ENCODE measurements at regions not wholly inside any gene's neighbourhood (a gene's known extent, or its start where the extent isn't known, plus 50 kb on each side); places are given as distances from the start of the nearest gene placed in this dataset.
"Not testable (repeated sequence)": the region's sequence is repeated elsewhere in the genome, so short reads cannot be mapped to it uniquely, and the experiment has no call there.

DNA sequence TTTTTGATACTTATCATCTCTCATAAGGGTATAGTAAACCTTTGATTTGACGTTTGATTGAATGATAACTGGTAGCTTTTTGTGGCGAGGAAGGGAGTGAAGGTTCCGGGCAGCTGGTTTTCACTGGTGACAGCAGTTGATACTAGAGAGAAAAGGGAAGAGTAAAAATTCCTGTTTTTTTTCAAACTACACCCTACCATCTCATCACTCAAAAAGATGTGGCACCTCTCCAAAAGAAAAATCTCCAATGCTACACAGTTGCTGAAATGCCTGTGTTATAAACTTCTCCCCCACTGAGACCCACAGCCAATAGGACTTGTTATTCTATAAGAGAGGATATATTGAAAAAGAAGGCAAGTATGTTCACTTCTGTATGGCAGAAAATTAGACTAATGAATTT, 154.0 kb downstream of the MAIP1 start:
- Mint-ChIP-seq H3K4me3 (no peak overlapping the region), H3K9me3 (no peaks in the 10 kb centered on the region), H3K36me3 (ENCODE audit: low read depth) (no peaks in the 10 kb centered on the region), H3K27ac (no peak overlapping the region), H3K27me3 (peaks cover 25% of the 10 kb centered on the region), H3K4me1 (ENCODE audit: low read depth) (no peaks in the 10 kb centered on the region)
- Histone ChIP-seq H3K27ac (ENCODE audit: low read depth in 1 of 2, low read length in 2 of 2) (no peak overlapping the region), H3K4me3 (ENCODE audit: low read length) (no peak overlapping the region), H3K36me3 (ENCODE audit: insufficient read depth, low read length) (no peaks in the 10 kb centered on the region), H3K27me3 (ENCODE audit: control insufficient read depth in 1 of 2, insufficient read depth in 2 of 2, low read length in 2 of 2) (peaks cover 0 to 2% of the 10 kb centered on the region in 2 experiments), H3K4me1 (ENCODE audit: insufficient read depth, low read length) (no peaks in the 10 kb centered on the region), H3K9me3 (ENCODE audit: control insufficient read depth in 1 of 2, insufficient read depth in 1 of 2, low read length in 2 of 2) (no peaks in the 10 kb centered on the region)
- ChIA-PET POLR2A (no interaction called here), CTCF (no interaction called here)
- no peak for ATAC-seq (ENCODE audit: poor library complexity)
- DNase-seq = no peak
- intact Hi-C loops (cut with DNase I, micrococcal nuclease) = no loop called here
- TF ChIP-seq, protein P1, sequence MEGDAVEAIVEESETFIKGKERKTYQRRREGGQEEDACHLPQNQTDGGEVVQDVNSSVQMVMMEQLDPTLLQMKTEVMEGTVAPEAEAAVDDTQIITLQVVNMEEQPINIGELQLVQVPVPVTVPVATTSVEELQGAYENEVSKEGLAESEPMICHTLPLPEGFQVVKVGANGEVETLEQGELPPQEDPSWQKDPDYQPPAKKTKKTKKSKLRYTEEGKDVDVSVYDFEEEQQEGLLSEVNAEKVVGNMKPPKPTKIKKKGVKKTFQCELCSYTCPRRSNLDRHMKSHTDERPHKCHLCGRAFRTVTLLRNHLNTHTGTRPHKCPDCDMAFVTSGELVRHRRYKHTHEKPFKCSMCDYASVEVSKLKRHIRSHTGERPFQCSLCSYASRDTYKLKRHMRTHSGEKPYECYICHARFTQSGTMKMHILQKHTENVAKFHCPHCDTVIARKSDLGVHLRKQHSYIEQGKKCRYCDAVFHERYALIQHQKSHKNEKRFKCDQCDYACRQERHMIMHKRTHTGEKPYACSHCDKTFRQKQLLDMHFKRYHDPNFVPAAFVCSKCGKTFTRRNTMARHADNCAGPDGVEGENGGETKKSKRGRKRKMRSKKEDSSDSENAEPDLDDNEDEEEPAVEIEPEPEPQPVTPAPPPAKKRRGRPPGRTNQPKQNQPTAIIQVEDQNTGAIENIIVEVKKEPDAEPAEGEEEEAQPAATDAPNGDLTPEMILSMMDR (IDR thresholded peaks at IDR 0.05) = no peak

DNA sequence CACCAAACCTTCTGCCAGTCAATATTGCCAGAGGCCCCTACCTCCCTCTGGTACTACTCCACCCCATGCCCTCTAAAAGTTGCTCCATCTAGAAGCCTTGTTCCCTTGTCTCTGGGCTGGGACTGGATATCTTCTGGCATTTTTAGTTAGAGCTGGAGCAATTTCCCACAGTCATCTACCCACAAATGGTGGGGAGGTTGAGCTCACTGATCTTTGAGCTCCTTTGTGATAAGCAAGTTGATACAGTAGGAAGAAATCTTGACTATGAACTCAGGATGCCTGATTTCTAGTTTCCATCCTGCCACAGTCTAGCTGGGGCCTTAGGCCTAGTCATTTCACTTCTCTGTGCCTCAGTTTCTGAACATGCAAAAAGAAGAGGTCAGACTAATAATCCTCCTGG, 155.0 kb downstream of the MAIP1 start:
- Mint-ChIP-seq H3K27me3 (peaks cover 21% of the 10 kb centered on the region), H3K36me3 (ENCODE audit: low read depth) (no peaks in the 10 kb centered on the region), H3K4me1 (ENCODE audit: low read depth) (no peaks in the 10 kb centered on the region), H3K9me3 (no peaks in the 10 kb centered on the region), H3K4me3 (no peak overlapping the region), H3K27ac (no peak overlapping the region)
- no peaks in the 10 kb centered on the region for H3K36me3 ChIP-seq (ENCODE audit: insufficient read depth, low read length)
- H3K27me3 ChIP-seq (ENCODE audit: control insufficient read depth in 1 of 2, insufficient read depth in 2 of 2, low read length in 2 of 2) = peaks cover 0 to 2% of the 10 kb centered on the region in 2 experiments
- no peaks in the 10 kb centered on the region for H3K4me1 ChIP-seq (ENCODE audit: insufficient read depth, low read length)
- H3K9me3 ChIP-seq (ENCODE audit: control insufficient read depth in 1 of 2, insufficient read depth in 1 of 2, low read length in 2 of 2) = no peaks in the 10 kb centered on the region
- H3K4me3 ChIP-seq (ENCODE audit: low read length) = no peak overlapping the region
- H3K27ac ChIP-seq (ENCODE audit: low read depth in 1 of 2, low read length in 2 of 2) = no peak overlapping the region
- intact Hi-C loops (cut with DNase I, micrococcal nuclease) = no loop called here
- CTCF ChIA-PET = no interaction called here
- TF ChIP-seq, protein P1 (IDR thresholded peaks at IDR 0.05) = no peak
- ATAC-seq (ENCODE audit: poor library complexity) (no peak), DNase-seq (no peak)
- POLR2A ChIA-PET = no interaction called here

DNA sequence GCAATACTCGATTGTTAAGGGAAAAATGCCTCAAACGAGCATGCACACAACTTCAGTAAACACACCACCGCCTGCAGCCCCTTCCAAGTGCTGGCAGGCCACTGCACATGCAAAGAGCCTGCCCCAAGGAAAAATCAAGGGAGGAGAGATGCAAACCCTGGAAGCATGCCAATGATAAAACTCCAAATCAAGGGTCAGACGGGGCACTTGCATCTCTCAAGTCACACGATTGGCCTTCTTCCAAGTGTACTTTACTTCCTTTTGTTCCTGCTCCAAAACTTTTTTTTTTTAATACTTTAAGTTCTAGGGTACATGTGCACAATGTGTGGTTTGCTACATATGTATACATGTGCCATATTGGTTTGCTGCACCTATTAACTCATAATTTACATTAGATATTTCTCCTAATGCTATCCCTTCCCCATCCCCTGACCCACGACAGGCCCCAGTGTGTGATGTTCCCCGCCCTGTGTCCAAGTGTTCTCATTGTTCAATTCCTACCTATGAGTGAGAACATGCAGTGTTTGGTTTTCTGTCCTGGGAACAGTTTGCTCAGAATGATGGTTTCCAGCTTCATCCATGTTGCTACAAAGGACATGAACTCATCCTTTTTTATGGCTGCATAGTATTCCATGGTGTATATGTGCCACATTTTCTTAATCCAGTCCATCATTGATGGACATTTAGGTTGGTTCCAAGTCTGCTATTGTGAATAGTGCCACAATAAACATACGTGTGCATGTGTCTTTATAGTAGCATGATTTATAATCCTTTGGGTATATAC, 157.8 kb downstream of the MAIP1 start:
- H3K4me1 Mint-ChIP-seq (ENCODE audit: low read depth); H3K27ac ChIP-seq (ENCODE audit: low read depth in 1 of 2, low read length in 2 of 2); ATAC-seq (ENCODE audit: poor library complexity); H3K4me3 Mint-ChIP-seq; H3K36me3 Mint-ChIP-seq (ENCODE audit: low read depth); H3K36me3 ChIP-seq (ENCODE audit: insufficient read depth, low read length); H3K9me3 Mint-ChIP-seq; intact Hi-C loops (cut with DNase I, micrococcal nuclease); DNase-seq; H3K27ac Mint-ChIP-seq; H3K4me1 ChIP-seq (ENCODE audit: insufficient read depth, low read length); H3K4me3 ChIP-seq (ENCODE audit: low read length); H3K9me3 ChIP-seq (ENCODE audit: control insufficient read depth in 1 of 2, insufficient read depth in 1 of 2, low read length in 2 of 2); H3K27me3 ChIP-seq (ENCODE audit: control insufficient read depth in 1 of 2, insufficient read depth in 2 of 2, low read length in 2 of 2); POLR2A ChIA-PET: not testable (repeated sequence)
- CTCF ChIA-PET = interaction anchor here (2.4 kb wide), 1 partner anchor 12 kb away, joined by 5 read pairs; no protein-coding TSS in a partner anchor
- H3K27me3 Mint-ChIP-seq = peaks cover 14% of the 10 kb centered on the region

DNA sequence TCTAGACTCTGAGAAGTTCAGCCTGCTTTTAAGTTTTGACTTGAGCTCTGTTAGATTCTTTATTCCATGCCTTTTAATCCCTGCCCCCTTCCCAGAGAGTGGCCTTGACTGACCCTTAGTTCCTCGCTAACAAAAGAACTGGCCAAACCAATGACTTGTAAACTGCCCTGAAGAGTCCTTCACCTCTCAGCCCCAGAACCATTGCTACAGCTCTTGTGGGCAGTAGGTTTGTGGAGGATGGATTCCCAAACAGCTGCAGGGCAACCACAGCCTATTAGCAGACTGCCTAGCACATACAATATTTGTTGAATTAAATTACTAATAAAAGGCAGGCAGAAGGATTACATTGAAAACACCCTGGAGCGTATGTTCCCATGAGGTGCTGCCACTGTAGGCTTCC, 163.9 kb downstream of the MAIP1 start:
- no peaks in the 10 kb centered on the region for H3K36me3 Mint-ChIP-seq (ENCODE audit: low read depth)
- no peak overlapping the region for H3K4me3 ChIP-seq (ENCODE audit: low read length)
- H3K9me3 Mint-ChIP-seq = no peaks in the 10 kb centered on the region
- H3K9me3 ChIP-seq (ENCODE audit: control insufficient read depth in 1 of 2, insufficient read depth in 1 of 2, low read length in 2 of 2) = no peaks in the 10 kb centered on the region
- H3K27me3 ChIP-seq (ENCODE audit: control insufficient read depth in 1 of 2, insufficient read depth in 2 of 2, low read length in 2 of 2) = peaks cover 0 to 3% of the 10 kb centered on the region in 2 experiments
- no peak overlapping the region for H3K4me3 Mint-ChIP-seq
- H3K27me3 Mint-ChIP-seq = peaks cover 27% of the 10 kb centered on the region
- H3K4me1 ChIP-seq (ENCODE audit: insufficient read depth, low read length) = no peaks in the 10 kb centered on the region
- H3K36me3 ChIP-seq (ENCODE audit: insufficient read depth, low read length) = no peaks in the 10 kb centered on the region
- ATAC-seq (ENCODE audit: poor library complexity) (no peak), DNase-seq (no peak)
- H3K4me1 Mint-ChIP-seq (ENCODE audit: low read depth) = no peaks in the 10 kb centered on the region
- no peak overlapping the region for H3K27ac Mint-ChIP-seq
- intact Hi-C loops (cut with DNase I, micrococcal nuclease) = no loop called here
- TF ChIP-seq, protein P1 (IDR thresholded peaks at IDR 0.05) = no peak
- POLR2A ChIA-PET = no interaction called here
- H3K27ac ChIP-seq (ENCODE audit: low read depth in 1 of 2, low read length in 2 of 2) = no peak overlapping the region
- CTCF ChIA-PET = no interaction called here

Data from CD4-positive, alpha-beta T cell (primary cell).